ENCODE measurements at regions not wholly inside any gene's neighbourhood (a gene's known extent, or its start where the extent isn't known, plus 50 kb on each side); places are given as distances from the start of the nearest gene placed in this dataset.
A peak's percentile ranks its signal among the peaks of the same experiment; 100 is the strongest.
"Not testable (repeated sequence)": the region's sequence is repeated elsewhere in the genome, so short reads cannot be mapped to it uniquely, and the experiment has no call there.

GRCh38 chr4:12118651-12119213 lies 690.0 kb upstream of the HS3ST1 start:
- no peak for TF ChIP-seq CTCF (IDR thresholded peaks at IDR 0.05; ENCODE audit: insufficient read depth, low read length)
- H3K4me3 ChIP-seq (ENCODE audit: low read depth, low read length), result no peak overlapping the region
- peak; percentile 79 for DNase-seq (ENCODE audit: low read depth)

- H3K4me3 ChIP-seq (ENCODE audit: low read depth, low read length), result no peak overlapping the region
- DNase-seq (ENCODE audit: low read depth), result no peak
- TF ChIP-seq CTCF (IDR thresholded peaks at IDR 0.05; ENCODE audit: insufficient read depth, low read length), result no peak
These were observed 687.4 kb upstream of the HS3ST1 start for GRCh38 chr4:12116009-12116552.

- no peak for DNase-seq (ENCODE audit: low read depth)
- TF ChIP-seq CTCF (IDR thresholded peaks at IDR 0.05; ENCODE audit: insufficient read depth, low read length), result no peak
- no peak overlapping the region for H3K4me3 ChIP-seq (ENCODE audit: low read depth, low read length)
These were observed 681.9 kb upstream of the HS3ST1 start for GRCh38 chr4:12110627-12111026.

- not testable (repeated sequence) for H3K4me3 ChIP-seq (ENCODE audit: low read depth, low read length); DNase-seq (ENCODE audit: low read depth)
These were observed 680.4 kb upstream of the HS3ST1 start for GRCh38 chr4:12109056-12109455.

GRCh38 chr4:12105519-12105918 lies 676.8 kb upstream of the HS3ST1 start:
- no peak for TF ChIP-seq CTCF (IDR thresholded peaks at IDR 0.05; ENCODE audit: insufficient read depth, low read length)
- DNase-seq (ENCODE audit: low read depth), result no peak
- H3K4me3 ChIP-seq (ENCODE audit: low read depth, low read length), result no peak overlapping the region

- not testable (repeated sequence) for DNase-seq (ENCODE audit: low read depth); H3K4me3 ChIP-seq (ENCODE audit: low read depth, low read length)
These were observed 661.2 kb upstream of the HS3ST1 start for GRCh38 chr4:12089920-12090319.

- H3K4me3 ChIP-seq (ENCODE audit: low read depth, low read length), result no peak overlapping the region
- no peak for DNase-seq (ENCODE audit: low read depth)
These were observed 656.0 kb upstream of the HS3ST1 start for GRCh38 chr4:12084690-12085089.

More at GRCh38 chr4:12084690-12085089, 656.0 kb upstream of the HS3ST1 start:
- TF ChIP-seq CTCF (IDR thresholded peaks at IDR 0.05; ENCODE audit: insufficient read depth, low read length), result no peak
